ENCODE measurements at regions not wholly inside any gene's neighbourhood (a gene's known extent, or its start where the extent isn't known, plus 50 kb on each side); places are given as distances from the start of the nearest gene placed in this dataset.

DNA sequence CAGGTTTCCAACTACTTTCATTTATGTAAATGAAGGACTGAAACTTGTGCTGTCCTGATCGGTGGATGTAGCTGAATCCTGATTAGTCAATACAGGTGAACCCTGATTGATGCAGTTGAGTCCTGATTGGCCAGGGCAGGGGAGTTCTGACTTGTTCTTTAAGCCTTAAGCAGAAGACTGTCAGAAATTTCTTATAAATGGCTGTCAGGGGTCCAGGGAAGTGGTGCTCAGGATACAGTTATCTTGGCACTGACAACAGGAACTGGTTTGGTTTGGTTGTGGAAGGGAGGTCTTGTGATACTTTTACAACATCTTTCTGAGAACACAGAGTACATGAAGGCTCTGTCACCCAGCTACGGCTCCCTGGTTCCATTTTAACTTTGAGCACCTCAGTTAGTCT, 132.1 kb downstream of the KCNJ12 start:
- TF ChIP-seq POLR2A (IDR thresholded peaks at IDR 0.05; ENCODE audit: low read depth, low read length) (no peak), TAF1 (IDR thresholded peaks at IDR 0.05; ENCODE audit: low read depth, low read length) (no peak), POLR2AphosphoS5 (IDR thresholded peaks at IDR 0.05; ENCODE audit: low read depth, low read length) (no peak), SPI1 (IDR thresholded peaks at IDR 0.05; ENCODE audit: low read depth, low read length) (no peak)
